NT2/D1 (cell line): ENCODE measurements at regions not wholly inside any gene's neighbourhood (a gene's known extent, or its start where the extent isn't known, plus 50 kb on each side); places are given as distances from the start of the nearest gene placed in this dataset.

Experiments used
- SUZ12 ChIP-seq: IDR thresholded peaks from 2 replicates; pipeline ENCODE4 v1.6.1; 2011; ENCODE audit not compliant: insufficient read length, insufficient read depth; ENCODE audit errors: extremely low read depth
- YY1 ChIP-seq: IDR thresholded peaks from 2 replicates; pipeline ENCODE4 v1.6.1; 2011; ENCODE audit not compliant: insufficient read length, insufficient read depth
- ZNF274 ChIP-seq: IDR thresholded peaks from 2 replicates; pipeline ENCODE4 v1.6.1; 2011; ENCODE audit warnings: mild to moderate bottlenecking, low read depth, low read length

DNA sequence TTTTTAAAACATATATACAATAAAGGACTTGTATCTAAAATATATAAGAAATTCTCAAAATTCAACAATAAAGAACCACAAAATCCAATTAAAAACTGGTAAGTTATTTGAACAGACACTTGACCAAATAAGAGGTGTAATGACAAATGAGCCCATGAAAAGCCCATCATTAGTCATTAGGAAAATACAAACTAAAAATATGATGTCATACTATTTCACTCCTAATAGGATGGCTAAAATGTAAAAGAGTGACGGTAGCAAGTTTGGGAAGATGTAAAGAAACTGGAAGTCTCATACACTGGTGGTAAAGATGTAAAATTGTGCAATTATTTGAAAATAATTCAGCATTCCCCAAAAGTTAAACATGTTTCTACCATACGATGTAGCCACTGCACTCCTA is 1095.3 kb upstream of the CDH8 start:
- TF ChIP-seq ZNF274 (no peak), YY1 (no peak), SUZ12 (no peak)
